H1 (cell line): ENCODE measurements at regions not wholly inside any gene's neighbourhood (a gene's known extent, or its start where the extent isn't known, plus 50 kb on each side); places are given as distances from the start of the nearest gene placed in this dataset.

ENCODE experiments used
- CTCF ChIA-PET: fragments of 300-600 bp; sonication (Branson Sonifier 250); formaldehyde crosslinking; loops from one replicate; lab custom pipeline; 2021; ENCODE audit not compliant: partially characterized antibody; lab: Charles Lee
- POLR2A ChIA-PET: fragments of 300-600 bp; sonication (Branson Sonifier 250); formaldehyde crosslinking; loops from one replicate; lab custom pipeline; 2021; ENCODE audit warnings: inconsistent platforms; ENCODE audit not compliant: partially characterized antibody; lab: Charles Lee
- DNase-seq, 2 experiments: peaks; one replicate each; pipeline versions ENCODE4 v3.0.0 to v3.0.0-alpha.2; 2010 to 2022; ENCODE audit warnings: low spot score in 2 of 2, low read depth in 1 of 2, mixed read lengths in 1 of 2
- FAIRE-seq: peaks from 2 replicates; lab custom pipeline; 2011; peaks lifted over from hg19 to GRCh38; lab: Jason Lieb, UNC
- H2AFZ ChIP-seq: 2 replicates; pipeline ENCODE4 v1.8.1; 2012; ENCODE audit warnings: low read length, inconsistent platforms
- H2AK5ac ChIP-seq: 2 replicates; pipeline ENCODE4 v1.6.1; 2013; ENCODE audit warnings: low read depth, low read length
- H2BK120ac ChIP-seq: replicated peaks from 2 replicates; pipeline ENCODE3; 2013; ENCODE audit warnings: low read depth, low read length, inconsistent platforms
- H2BK12ac ChIP-seq: 2 replicates; pipeline ENCODE4 v1.6.1; 2013; ENCODE audit warnings: low read depth, low read length
- H2BK15ac ChIP-seq: 2 replicates; pipeline ENCODE4 v1.6.1; 2013; ENCODE audit warnings: low read length
- H2BK20ac ChIP-seq: 2 replicates; pipeline ENCODE4 v1.6.1; 2013; ENCODE audit warnings: low read length
- H2BK5ac ChIP-seq: 2 replicates; pipeline ENCODE4 v1.6.1; 2013; ENCODE audit warnings: low read depth, low read length
- H3K14ac ChIP-seq: 2 replicates; pipeline ENCODE4 v1.6.1; 2013; ENCODE audit warnings: inconsistent platforms; ENCODE audit not compliant: insufficient read length
- H3K18ac ChIP-seq: 2 replicates; pipeline ENCODE4 v1.6.1; 2013; ENCODE audit warnings: low read length; ENCODE audit errors: extremely low read depth
- H3K23ac ChIP-seq: 2 replicates; pipeline ENCODE4 v1.6.1; 2013; ENCODE audit warnings: inconsistent platforms; ENCODE audit not compliant: insufficient read length
- H3K23me2 ChIP-seq: 2 replicates; pipeline ENCODE4 v1.6.1; 2013; ENCODE audit warnings: low read depth, low read length
- H3K27ac ChIP-seq: 2 replicates; pipeline ENCODE4 v1.6.1; 2011; ENCODE audit warnings: low read depth, low read length, inconsistent platforms
- H3K27me3 ChIP-seq, 4 experiments: replicated peaks in 1 of 4; 1 replicate in 1 of 4; 2 replicates in 3 of 4; pipeline versions ENCODE4 v1.6.1 to v1.8.1; 2011 to 2013; ENCODE audit warnings: low read length in 3 of 4, mild to moderate bottlenecking in 3 of 4, inconsistent platforms in 2 of 4, mixed read lengths in 2 of 4, moderate library complexity in 1 of 4; ENCODE audit not compliant: control insufficient read depth in 3 of 4, insufficient read depth in 3 of 4; ENCODE audit errors: extremely low read depth in 1 of 4
- H3K36me3 ChIP-seq, 4 experiments: 2 replicates each; pipeline versions ENCODE4 v1.6.1 to v1.8.1; 2011 to 2013; ENCODE audit warnings: mild to moderate bottlenecking in 4 of 4, low read length in 3 of 4, moderate library complexity in 2 of 4, control low read depth in 1 of 4, inconsistent platforms in 1 of 4; ENCODE audit not compliant: insufficient read depth in 4 of 4, control insufficient read depth in 2 of 4
- H3K4ac ChIP-seq: replicated peaks from 2 replicates; pipeline ENCODE3; 2013; ENCODE audit warnings: low read length, low read depth, mixed read lengths, inconsistent platforms; ENCODE audit not compliant: insufficient read length
- H3K4me1 ChIP-seq, 4 experiments: replicated peaks in 1 of 4; 1 replicate in 1 of 4; 2 replicates in 3 of 4; pipeline versions ENCODE4 v1.6.1 to v1.8.1; 2011 to 2013; ENCODE audit warnings: low read length in 3 of 4, inconsistent platforms in 2 of 4, mixed read lengths in 1 of 4; ENCODE audit not compliant: insufficient read depth in 4 of 4, control insufficient read depth in 3 of 4
- H3K4me2 ChIP-seq, 2 experiments: 2 replicates each; pipeline versions ENCODE4 v1.6.1 to v1.8.1; 2011 to 2013; ENCODE audit warnings: low read depth in 2 of 2, low read length in 2 of 2, control low read depth in 1 of 2, inconsistent platforms in 1 of 2, mild to moderate bottlenecking in 1 of 2; ENCODE audit not compliant: insufficient read depth in 1 of 2
- H3K4me3 ChIP-seq, 4 experiments: fragments of 200-600, 300-600 bp in 1 of 4; sonication (generic), shearing (Covaris generic), sonication (Bioruptor Twin) in 1 of 4; 2 replicates each; pipeline versions ENCODE4 v1.5.1 to v1.8.1; 2011 to 2016; ENCODE audit warnings: low read length in 4 of 4, low read depth in 3 of 4, control low read depth in 2 of 4, inconsistent platforms in 2 of 4, mild to moderate bottlenecking in 2 of 4, mixed read lengths in 1 of 4, moderate library complexity in 1 of 4; ENCODE audit not compliant: insufficient read depth in 2 of 4; ENCODE audit errors: extremely low read depth in 1 of 4
- H3K56ac ChIP-seq: replicated peaks from 2 replicates; pipeline ENCODE3; 2013; ENCODE audit warnings: low read depth, mild to moderate bottlenecking, mixed read lengths, low read length, inconsistent platforms; ENCODE audit not compliant: insufficient read length
- H3K79me1 ChIP-seq: 2 replicates; pipeline ENCODE4 v1.6.1; 2013; ENCODE audit warnings: low read depth, low read length, control low read depth
- H3K79me2 ChIP-seq, 2 experiments: 2 replicates each; pipeline versions ENCODE4 v1.6.1 to v1.8.1; 2012 to 2013; ENCODE audit warnings: low read length in 2 of 2, mild to moderate bottlenecking in 2 of 2, inconsistent platforms in 1 of 2; ENCODE audit not compliant: insufficient read depth in 2 of 2, control insufficient read depth in 1 of 2
- H3K9ac ChIP-seq, 4 experiments: replicated peaks in 1 of 4; 1 replicate in 1 of 4; 2 replicates in 3 of 4; pipeline versions ENCODE4 v1.6.1 to v1.8.1; 2011 to 2013; ENCODE audit warnings: low read depth in 3 of 4, low read length in 3 of 4, control low read depth in 2 of 4, mild to moderate bottlenecking in 2 of 4, moderate library complexity in 2 of 4, inconsistent platforms in 1 of 4; ENCODE audit errors: extremely low read depth in 1 of 4
- H3K9me3 ChIP-seq, 2 experiments: 2 replicates each; pipeline versions ENCODE4 v1.6.1 to v1.8.1; 2012 to 2013; ENCODE audit warnings: mild to moderate bottlenecking in 2 of 2, moderate library complexity in 2 of 2, control low read depth in 1 of 2, inconsistent platforms in 1 of 2, low read depth in 1 of 2, low read length in 1 of 2, mixed read lengths in 1 of 2; ENCODE audit not compliant: insufficient read depth in 2 of 2
- H4K20me1 ChIP-seq, 2 experiments: replicated peaks in 1 of 2; 2 replicates each; pipeline versions ENCODE3 to v1.8.1; 2011 to 2013; ENCODE audit warnings: inconsistent platforms in 2 of 2, low read length in 2 of 2, mild to moderate bottlenecking in 1 of 2; ENCODE audit not compliant: insufficient read depth in 2 of 2, control insufficient read depth in 1 of 2
- H4K5ac ChIP-seq: 2 replicates; pipeline ENCODE4 v1.6.1; 2013; ENCODE audit warnings: low read length, low read depth, mixed read lengths, inconsistent platforms; ENCODE audit not compliant: insufficient read length
- H4K8ac ChIP-seq: 2 replicates; pipeline ENCODE4 v1.8.0; 2013; ENCODE audit warnings: mild to moderate bottlenecking, moderate library complexity, low read length, inconsistent platforms; ENCODE audit not compliant: insufficient read depth; ENCODE audit errors: extremely low read depth
- H4K91ac ChIP-seq: replicated peaks from 2 replicates; pipeline ENCODE3; 2013; ENCODE audit warnings: low read length, mixed read lengths, inconsistent platforms; ENCODE audit not compliant: insufficient read length
- RAD21 ChIP-seq, 2 experiments: IDR thresholded peaks in 1 of 2; conservative IDR thresholded peaks in 1 of 2; 2 replicates each; pipeline ENCODE4 v1.6.1; 2011; ENCODE audit warnings: low read depth in 2 of 2, low read length in 2 of 2, improper control_type of control experiment in 1 of 2, inconsistent platforms in 1 of 2, mild to moderate bottlenecking in 1 of 2, moderate library complexity in 1 of 2
- SIN3A ChIP-seq, 2 experiments: IDR thresholded peaks in 1 of 2; conservative IDR thresholded peaks in 1 of 2; 2 replicates each; pipeline ENCODE4 v1.6.1; 2011 to 2012; ENCODE audit warnings: low read length in 2 of 2, improper control_type of control experiment in 1 of 2, low read depth in 1 of 2, mild to moderate bottlenecking in 1 of 2
- WGBS, 2 experiments: shearing (Covaris generic) in 1 of 2; methylation state at CpG; one replicate each; pipeline versions ENCODE4 v1.1.6 to v1.1.7; 2013 to 2015; ENCODE audit warnings: low lambda C conversion rate in 2 of 2, mixed read lengths in 2 of 2, inconsistent platforms in 1 of 2, low coverage in 1 of 2, missing lambda C conversion rate in 1 of 2; ENCODE audit not compliant: insufficient replicate concordance in 2 of 2, insufficient coverage in 1 of 2, insufficient read length in 1 of 2; ENCODE audit errors: extremely low coverage in 1 of 2, missing lambda C conversion rate in 1 of 2; 5-methylcytosine and 5-hydroxymethylcytosine counted together
- TF ChIP-seq, protein P1 (sequence below), 3 experiments: IDR thresholded peaks; 1 replicate in 2 of 3; 2 replicates in 1 of 3; pipeline versions ENCODE4 v1.5.1 to v1.6.1; 2011; ENCODE audit warnings: low read length in 3 of 3, mild to moderate bottlenecking in 3 of 3, inconsistent platforms in 2 of 3, low read depth in 1 of 3, moderate library complexity in 1 of 3; ENCODE audit not compliant: insufficient read depth in 1 of 3; ENCODE audit errors: control extremely low read depth in 1 of 3

- 12% methylated on average over 4 of the region's 4 CpGs; no CpG with 5 or more reads in 1 of the 2 experiments for WGBS, 2 experiments
- Histone ChIP-seq H2BK20ac (no peak overlapping the region), H4K5ac (no peak overlapping the region), H3K9me3 (no peaks in the 10 kb centered on the region), H3K14ac (no peak overlapping the region), H3K18ac (no peak overlapping the region), H3K36me3 (no peaks in the 10 kb centered on the region), H3K79me1 (no peaks in the 10 kb centered on the region)
- CTCF ChIA-PET = interaction anchor here (0.5 to 1.5 kb wide), 3 partner anchors 29 to 418 kb away, joined by 3 to 4 read pairs (median 4); no protein-coding TSS in a partner anchor
- FAIRE-seq = no peak
- TF ChIP-seq RAD21 (IDR thresholded peaks at IDR 0.05 in 1 of 2, conservative IDR thresholded peaks at IDR 0.05 in 1 of 2; ENCODE audit: low read depth in 2 of 2, low read length in 2 of 2) = peak in 1 of 2 experiments; percentile 49; a peak in 3 of 4 replicates
- TF ChIP-seq, protein P1, sequence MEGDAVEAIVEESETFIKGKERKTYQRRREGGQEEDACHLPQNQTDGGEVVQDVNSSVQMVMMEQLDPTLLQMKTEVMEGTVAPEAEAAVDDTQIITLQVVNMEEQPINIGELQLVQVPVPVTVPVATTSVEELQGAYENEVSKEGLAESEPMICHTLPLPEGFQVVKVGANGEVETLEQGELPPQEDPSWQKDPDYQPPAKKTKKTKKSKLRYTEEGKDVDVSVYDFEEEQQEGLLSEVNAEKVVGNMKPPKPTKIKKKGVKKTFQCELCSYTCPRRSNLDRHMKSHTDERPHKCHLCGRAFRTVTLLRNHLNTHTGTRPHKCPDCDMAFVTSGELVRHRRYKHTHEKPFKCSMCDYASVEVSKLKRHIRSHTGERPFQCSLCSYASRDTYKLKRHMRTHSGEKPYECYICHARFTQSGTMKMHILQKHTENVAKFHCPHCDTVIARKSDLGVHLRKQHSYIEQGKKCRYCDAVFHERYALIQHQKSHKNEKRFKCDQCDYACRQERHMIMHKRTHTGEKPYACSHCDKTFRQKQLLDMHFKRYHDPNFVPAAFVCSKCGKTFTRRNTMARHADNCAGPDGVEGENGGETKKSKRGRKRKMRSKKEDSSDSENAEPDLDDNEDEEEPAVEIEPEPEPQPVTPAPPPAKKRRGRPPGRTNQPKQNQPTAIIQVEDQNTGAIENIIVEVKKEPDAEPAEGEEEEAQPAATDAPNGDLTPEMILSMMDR (IDR thresholded peaks at IDR 0.05; ENCODE audit: control extremely low read depth in 1 of 3, insufficient read depth in 1 of 3, low read depth in 1 of 3, low read length in 3 of 3) = peak in 1 of 3 experiments; percentile 12; a peak in 2 of 4 replicates
- no peak for TF ChIP-seq SIN3A (conservative IDR thresholded peaks at IDR 0.05 in 1 of 2, IDR thresholded peaks at IDR 0.05 in 1 of 2; ENCODE audit: low read depth in 1 of 2, low read length in 2 of 2)
- TF ChIP-seq, all 59 proteins: peak for 2
- POLR2A ChIA-PET = no interaction called here
- Histone ChIP-seq H3K4ac (no peak overlapping the region), H2AK5ac (no peak overlapping the region), H3K4me3 (no peak overlapping the region), H2BK120ac (no peak overlapping the region), H3K56ac (no peak overlapping the region), H3K27me3 (no peaks in the 10 kb centered on the region), H3K79me2 (no peaks in the 10 kb centered on the region), H2BK15ac (no peak overlapping the region), H3K4me2 (no peak overlapping the region), H3K23me2 (no peaks in the 10 kb centered on the region), H2AFZ (no peak overlapping the region), H3K27ac (no peak overlapping the region), H2BK12ac (no peak overlapping the region), H3K4me1 (no peaks in the 10 kb centered on the region), H3K9ac (no peak overlapping the region), H3K23ac (no peak overlapping the region), H4K8ac (no peak overlapping the region), H2BK5ac (no peak overlapping the region), H4K91ac (no peak overlapping the region), H4K20me1 (no peaks in the 10 kb centered on the region)
- DNase-seq = no peak
Observed at GRCh38 chrX:87299563-87300160, 217.9 kb upstream of the KLHL4 start.
